IPS-20b (cell line): ENCODE measurements at regions not wholly inside any gene's neighbourhood (a gene's known extent, or its start where the extent isn't known, plus 50 kb on each side); places are given as distances from the start of the nearest gene placed in this dataset.

Experiments used
- H3K27ac ChIP-seq: one replicate; pipeline ENCODE4 v1.5.1; 2013; ENCODE audit warnings: low read length
- H3K27me3 ChIP-seq: 2 replicates; pipeline ENCODE4 v1.6.1; 2013; ENCODE audit warnings: mild to moderate bottlenecking, low read length, inconsistent platforms; ENCODE audit not compliant: insufficient read depth
- H3K36me3 ChIP-seq: 2 replicates; pipeline ENCODE4 v1.6.1; 2013; ENCODE audit warnings: low read depth, mild to moderate bottlenecking, inconsistent platforms, low read length, moderate library complexity; ENCODE audit not compliant: insufficient read depth
- H3K4me1 ChIP-seq: 2 replicates; pipeline ENCODE4 v1.6.1; 2013; ENCODE audit warnings: mild to moderate bottlenecking, control low read depth, inconsistent platforms, low read length, moderate library complexity; ENCODE audit not compliant: insufficient read depth
- H3K4me3 ChIP-seq: 2 replicates; pipeline ENCODE4 v1.5.1; 2013; ENCODE audit warnings: mild to moderate bottlenecking, low read length, inconsistent platforms
- H3K9ac ChIP-seq: 2 replicates; pipeline ENCODE4 v1.6.1; 2013; ENCODE audit warnings: low read depth, mild to moderate bottlenecking, inconsistent platforms, low read length, moderate library complexity
- H3K9me3 ChIP-seq: 2 replicates; pipeline ENCODE4 v1.6.1; 2013; ENCODE audit warnings: mild to moderate bottlenecking, low read depth, low read length, inconsistent platforms; ENCODE audit not compliant: insufficient read depth

DNA sequence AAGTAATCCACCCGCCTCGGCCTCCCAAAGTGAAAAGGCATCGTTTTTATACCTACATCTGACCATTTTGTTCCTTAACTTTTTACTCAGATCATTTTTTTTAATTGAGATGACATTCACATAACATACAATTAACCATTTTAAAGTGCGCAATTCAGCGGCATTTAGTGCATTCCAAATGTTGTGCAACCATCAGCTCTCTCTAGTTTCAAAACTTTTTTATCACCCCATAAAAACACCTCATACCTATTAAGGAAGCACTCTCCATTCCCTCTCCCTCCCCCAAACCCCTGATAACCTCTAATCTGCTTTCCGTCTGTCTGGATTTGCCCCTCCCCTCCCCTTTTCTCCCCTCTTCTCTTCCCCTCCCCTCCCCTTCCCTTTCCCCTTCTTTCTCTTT lies 310.1 kb downstream of the UACA start:
- H3K9ac ChIP-seq, result no peak overlapping the region
- no peak overlapping the region for H3K27ac ChIP-seq
- H3K27me3 ChIP-seq, result peaks cover 12% of the 10 kb centered on the region
- no peaks in the 10 kb centered on the region for H3K9me3 ChIP-seq
- peaks cover 6% of the 10 kb centered on the region; the same call in 1 of the 2 replicates for H3K4me1 ChIP-seq
- no peaks in the 10 kb centered on the region for H3K36me3 ChIP-seq
- no peak overlapping the region for H3K4me3 ChIP-seq

DNA sequence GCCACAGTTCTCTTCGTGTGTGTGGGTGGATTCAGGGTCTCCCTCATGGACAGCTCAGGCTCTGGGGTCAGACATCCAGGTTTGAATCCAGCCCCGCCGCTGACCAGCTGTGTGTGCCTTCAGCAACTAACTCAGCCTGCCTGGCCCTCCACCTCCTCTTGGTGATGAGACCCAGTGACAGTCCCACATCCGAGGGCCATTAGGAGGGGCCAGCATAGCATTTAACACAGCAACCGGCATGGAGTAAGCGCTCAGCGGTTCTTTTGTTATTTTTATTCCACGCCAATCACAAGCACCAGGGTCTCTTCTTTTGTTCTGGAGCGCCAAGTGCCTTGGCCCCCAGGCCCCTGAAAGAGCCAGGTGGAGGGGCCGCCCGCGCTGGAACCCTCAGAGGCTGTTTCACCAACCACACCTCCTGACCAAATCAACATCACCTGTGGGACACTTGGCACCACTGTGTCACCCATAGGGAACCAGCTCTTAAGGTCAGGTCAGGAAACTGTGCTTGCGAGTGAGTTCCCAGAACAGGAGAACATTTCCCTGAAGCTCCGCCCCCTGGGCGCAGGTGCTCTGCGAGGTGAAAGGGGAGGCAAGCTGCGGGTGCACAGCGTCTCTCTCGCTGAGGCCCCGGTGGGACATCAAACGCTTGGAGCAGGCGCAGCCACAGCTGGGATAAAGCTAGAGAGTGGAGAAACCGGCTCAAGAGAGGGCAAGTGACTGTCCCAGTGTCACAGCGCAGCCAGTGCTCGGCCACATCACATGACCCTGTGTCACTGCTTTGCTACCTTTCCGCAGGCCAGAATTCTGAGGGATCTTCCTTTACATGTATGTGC lies 311.3 kb downstream of the UACA start:
- peak overlapping the region; percentile 33; the same call in 1 of the 2 replicates for H3K4me3 ChIP-seq
- no peaks in the 10 kb centered on the region for H3K36me3 ChIP-seq
- H3K27me3 ChIP-seq, result peaks cover 17% of the 10 kb centered on the region
- no peak overlapping the region for H3K9ac ChIP-seq
- no peak overlapping the region for H3K27ac ChIP-seq
- H3K9me3 ChIP-seq, result no peaks in the 10 kb centered on the region
- peaks cover 6% of the 10 kb centered on the region; the same call in 1 of the 2 replicates for H3K4me1 ChIP-seq

DNA sequence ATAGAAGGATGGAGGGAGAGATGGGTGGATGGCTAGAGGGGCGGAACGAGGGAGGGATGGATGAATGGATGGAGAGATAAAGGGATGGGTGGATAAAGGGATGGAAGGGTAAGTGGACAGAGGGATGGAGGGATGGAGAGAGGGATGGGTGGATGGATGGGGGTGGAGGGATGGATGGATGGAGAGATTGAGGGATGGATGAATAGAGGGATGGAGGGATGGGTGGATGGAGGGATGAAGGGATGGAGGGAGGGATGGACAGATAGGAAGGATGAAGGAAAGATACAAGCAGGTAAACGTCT lies 313.3 kb downstream of the UACA start:
- H3K9ac ChIP-seq, result no peak overlapping the region
- peaks cover 17% of the 10 kb centered on the region for H3K27me3 ChIP-seq
- no peak overlapping the region for H3K4me3 ChIP-seq
- peaks cover 6% of the 10 kb centered on the region; the same call in 1 of the 2 replicates for H3K4me1 ChIP-seq
- no peaks in the 10 kb centered on the region for H3K9me3 ChIP-seq
- no peaks in the 10 kb centered on the region for H3K36me3 ChIP-seq
- no peak overlapping the region for H3K27ac ChIP-seq

DNA sequence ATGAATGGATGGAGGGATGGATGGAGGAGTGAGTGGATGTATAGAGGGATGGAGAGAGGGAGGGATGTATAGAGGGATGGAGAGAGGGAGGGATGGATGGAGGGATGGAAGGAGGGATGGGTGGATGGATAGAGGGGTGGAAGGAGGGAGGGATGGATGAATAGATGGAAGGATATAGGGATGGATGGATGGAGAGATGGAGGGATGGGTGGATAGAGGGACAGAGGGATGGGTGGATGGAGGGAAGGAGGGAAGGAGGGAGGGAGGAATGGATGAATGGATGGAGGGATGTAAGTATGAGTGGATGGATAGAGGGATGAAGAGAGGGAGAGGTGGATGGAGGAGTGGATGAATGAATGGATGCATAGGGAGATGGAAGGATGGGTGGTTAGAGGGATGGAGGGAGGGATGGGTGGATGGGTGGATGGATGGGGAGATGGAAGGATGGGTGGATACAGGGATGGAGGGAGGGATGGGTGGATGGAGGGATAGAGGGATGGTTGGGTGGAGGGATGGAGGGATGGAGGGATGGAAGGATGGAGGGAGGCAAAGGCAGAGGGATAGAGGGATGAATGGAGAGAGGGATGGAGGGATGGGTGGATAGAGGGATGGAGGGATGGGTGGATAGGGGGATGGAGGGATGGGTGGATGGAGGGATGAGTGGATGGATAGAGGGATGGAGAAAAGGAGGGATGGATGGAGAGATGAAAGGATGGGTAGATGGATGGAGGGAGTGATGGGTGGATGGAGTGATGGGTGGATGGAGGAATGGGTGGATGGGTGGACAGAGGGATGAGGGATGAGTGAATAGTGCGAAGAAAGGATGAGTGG lies 313.8 kb downstream of the UACA start:
- no peaks in the 10 kb centered on the region for H3K9me3 ChIP-seq
- H3K27me3 ChIP-seq, result peaks cover 17% of the 10 kb centered on the region
- H3K27ac ChIP-seq, result no peak overlapping the region
- peaks cover 6% of the 10 kb centered on the region; the same call in 1 of the 2 replicates for H3K4me1 ChIP-seq
- H3K9ac ChIP-seq, result no peak overlapping the region
- no peaks in the 10 kb centered on the region for H3K36me3 ChIP-seq
- H3K4me3 ChIP-seq, result no peak overlapping the region

DNA sequence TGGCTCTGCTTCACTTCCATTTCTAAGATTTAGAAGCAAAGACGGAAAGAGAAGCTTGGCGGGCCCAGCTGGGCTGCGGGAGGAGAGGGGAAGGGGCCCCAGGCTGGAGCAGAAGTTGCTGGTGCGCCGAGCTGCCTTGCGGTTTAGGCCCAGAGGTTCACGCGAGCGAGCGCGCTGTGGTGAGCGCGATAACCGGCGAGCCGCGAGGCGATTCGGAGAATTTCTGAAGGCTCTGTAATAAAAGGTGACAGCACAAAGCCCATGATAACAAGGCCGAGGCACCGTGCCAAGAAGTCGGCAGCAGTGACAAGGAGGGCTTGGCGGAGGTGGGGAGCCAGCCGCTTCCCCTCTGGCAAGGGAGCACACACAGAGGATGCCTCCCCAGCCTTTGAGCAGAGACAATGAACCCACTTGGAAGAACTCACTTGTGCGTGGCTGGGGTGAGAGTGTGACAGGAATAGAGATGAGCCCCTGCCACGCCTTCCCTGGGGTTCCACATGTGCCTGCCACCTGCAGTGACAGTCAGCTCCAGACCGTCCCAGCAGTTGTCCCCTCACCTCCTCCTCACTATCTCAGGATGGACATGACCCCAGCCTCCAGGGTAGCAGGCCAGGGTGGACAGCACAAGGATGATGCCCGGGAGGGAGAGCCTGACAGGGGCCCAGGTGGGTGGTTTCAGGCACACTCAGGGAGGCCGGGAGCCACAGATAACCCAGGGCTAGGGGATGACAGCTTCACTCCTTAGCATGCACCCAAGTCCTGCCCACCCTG lies 315.2 kb downstream of the UACA start:
- Histone ChIP-seq H3K27ac (no peak overlapping the region), H3K9ac (no peak overlapping the region), H3K4me3 (no peak overlapping the region), H3K9me3 (no peaks in the 10 kb centered on the region), H3K4me1 (peaks cover 15% of the 10 kb centered on the region), H3K27me3 (peaks cover 22% of the 10 kb centered on the region), H3K36me3 (no peaks in the 10 kb centered on the region)

DNA sequence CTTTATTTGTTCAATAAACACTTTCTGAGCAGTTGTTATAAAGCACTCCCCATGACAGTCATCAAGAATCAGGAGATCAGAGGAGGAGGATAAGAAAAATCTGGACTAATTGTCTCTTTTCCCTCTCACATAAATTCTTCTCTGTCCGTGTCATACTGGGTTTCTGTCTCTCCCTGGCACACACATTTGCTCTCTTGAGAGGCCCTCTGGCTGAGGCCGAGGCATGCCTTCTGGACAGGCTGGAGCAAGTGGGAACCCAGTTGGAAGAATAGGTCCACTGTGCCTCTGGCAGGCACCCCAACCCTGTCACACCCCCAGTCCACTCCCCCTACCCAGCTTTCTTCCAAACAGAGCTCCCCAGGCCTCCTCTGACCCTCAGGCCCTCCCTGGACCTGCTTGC lies 315.8 kb downstream of the UACA start:
- H3K4me3 ChIP-seq, result no peak overlapping the region
- no peak overlapping the region for H3K9ac ChIP-seq

DNA sequence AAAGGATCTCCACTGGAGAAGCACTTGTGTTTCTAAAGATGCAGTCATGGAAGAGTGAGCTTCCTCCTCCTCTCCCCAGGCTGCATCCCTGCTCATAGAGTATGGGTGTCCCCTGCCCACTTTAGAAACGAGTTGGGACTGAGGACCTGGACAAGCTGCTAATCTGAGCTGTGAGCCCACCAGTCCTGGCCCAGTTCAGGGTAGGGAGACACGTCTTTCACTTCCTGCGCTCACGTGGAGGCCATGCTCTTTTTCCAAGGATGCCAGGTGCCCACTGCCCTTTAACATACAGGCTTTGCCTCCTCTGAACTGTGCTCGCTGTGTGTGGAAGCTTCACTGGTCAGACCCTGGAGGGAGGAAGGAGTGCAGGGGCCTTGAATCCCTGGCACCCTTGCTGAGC lies 316.3 kb downstream of the UACA start:
- Histone ChIP-seq H3K27ac (no peak overlapping the region), H3K36me3 (no peaks in the 10 kb centered on the region), H3K4me1 (peaks cover 16% of the 10 kb centered on the region), H3K9ac (no peak overlapping the region), H3K27me3 (peaks cover 28% of the 10 kb centered on the region), H3K9me3 (no peaks in the 10 kb centered on the region), H3K4me3 (no peak overlapping the region)

More for the DNA sequence above, 315.8 kb downstream of the UACA start:
- Histone ChIP-seq H3K4me1 (peaks cover 16% of the 10 kb centered on the region), H3K27ac (no peak overlapping the region), H3K27me3 (peaks cover 24% of the 10 kb centered on the region), H3K9me3 (no peaks in the 10 kb centered on the region), H3K36me3 (no peaks in the 10 kb centered on the region)

DNA sequence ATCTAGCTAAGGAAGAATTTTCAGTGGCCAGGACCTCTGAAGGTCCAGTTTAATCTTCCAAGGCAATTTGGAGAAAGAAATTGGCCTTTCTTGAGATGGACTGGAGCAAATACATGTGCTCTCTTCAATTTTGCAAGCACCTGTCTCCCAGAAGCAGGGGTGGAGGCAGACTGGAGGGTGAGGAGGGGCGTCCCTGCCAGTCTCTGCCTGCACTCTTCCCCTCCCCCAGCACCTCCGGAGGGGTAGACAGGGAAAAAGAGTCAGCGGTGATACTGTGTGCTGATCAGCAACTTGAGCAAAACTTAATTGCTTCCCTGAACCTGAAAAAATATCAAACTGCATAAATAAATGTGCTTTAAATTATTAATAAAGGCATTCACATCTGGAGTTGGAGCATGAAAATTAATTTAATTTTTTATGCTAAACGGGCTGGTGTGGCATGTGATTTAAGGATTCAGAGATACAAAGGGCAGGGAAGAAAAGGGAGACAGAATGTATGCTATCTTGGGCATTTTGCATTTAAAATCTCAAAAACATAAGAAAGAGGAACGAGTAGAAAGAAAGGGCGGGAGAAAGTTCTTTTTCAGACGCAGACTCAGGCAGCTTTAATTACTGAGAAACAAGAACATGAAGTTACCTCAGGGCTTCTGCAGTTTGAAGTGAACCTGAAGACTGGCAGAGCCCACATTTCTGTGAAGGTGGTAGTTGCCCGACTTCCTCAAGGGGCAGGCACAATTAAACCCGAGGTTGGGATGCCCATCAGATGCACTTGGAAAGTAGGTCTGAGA lies 319.7 kb downstream of the UACA start:
- H3K4me1 ChIP-seq, result peaks cover 10% of the 10 kb centered on the region
- H3K9ac ChIP-seq, result no peak overlapping the region
- no peaks in the 10 kb centered on the region for H3K36me3 ChIP-seq
- H3K9me3 ChIP-seq, result no peaks in the 10 kb centered on the region
- no peak overlapping the region for H3K27ac ChIP-seq
- no peak overlapping the region for H3K4me3 ChIP-seq
- H3K27me3 ChIP-seq, result peaks cover 19% of the 10 kb centered on the region; the same call in 1 of the 2 replicates

DNA sequence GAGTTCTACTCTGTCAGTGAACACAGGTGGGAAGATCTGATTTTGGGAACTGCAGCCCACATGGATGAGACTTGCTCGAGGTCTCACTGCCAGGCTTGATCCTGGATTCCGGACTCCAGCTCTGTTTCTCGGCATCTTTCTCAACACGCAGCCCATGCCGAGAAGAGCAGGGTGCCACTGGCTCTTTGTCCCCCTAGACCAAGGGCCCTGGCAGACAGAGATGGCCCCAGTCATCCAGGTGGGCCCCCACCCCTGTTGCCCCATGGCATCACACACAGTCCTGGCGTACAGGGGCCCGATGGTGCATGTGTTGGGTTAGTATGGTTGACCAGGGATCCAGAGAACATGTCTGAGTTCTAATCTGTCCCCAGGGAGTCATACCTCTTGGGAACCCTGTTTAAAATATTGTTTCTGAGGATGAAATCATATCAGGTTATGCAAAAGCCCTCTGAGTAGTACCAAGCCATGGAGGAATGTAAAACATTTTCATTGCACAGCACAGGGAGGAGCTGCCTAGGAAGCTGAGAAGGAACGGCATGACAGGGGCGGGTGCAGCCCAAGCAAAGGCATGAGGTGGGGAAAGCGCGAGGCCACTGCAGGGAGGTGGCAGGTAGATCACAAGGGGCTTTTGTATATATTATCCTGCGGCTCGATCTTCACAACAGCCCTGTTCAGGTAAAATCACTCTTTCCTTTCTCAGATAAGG lies 320.6 kb downstream of the UACA start:
- Histone ChIP-seq H3K9me3 (no peaks in the 10 kb centered on the region), H3K27me3 (peaks cover 19% of the 10 kb centered on the region; the same call in 1 of the 2 replicates), H3K4me1 (peaks cover 10% of the 10 kb centered on the region), H3K4me3 (no peak overlapping the region), H3K9ac (no peak overlapping the region), H3K36me3 (no peaks in the 10 kb centered on the region), H3K27ac (no peak overlapping the region)

DNA sequence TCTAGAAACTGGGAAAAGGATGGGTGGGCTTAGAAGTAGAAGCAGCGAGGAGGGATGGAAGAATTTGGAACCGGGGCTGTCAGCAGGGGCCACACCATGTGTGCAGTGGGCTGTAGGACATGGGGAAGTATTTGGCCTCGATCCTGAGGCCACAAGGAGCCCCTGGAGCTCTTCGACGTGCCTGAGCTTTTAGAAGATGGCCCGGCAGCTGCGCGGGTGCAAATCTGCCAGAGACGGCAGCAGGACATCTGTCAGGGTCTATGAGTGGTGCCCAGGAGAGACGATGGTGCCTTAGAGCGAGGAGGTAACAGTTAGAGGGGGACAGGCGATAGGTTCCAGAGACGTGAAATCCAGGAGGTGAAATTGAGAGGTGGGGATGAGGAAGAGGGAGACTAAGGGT lies 321.1 kb downstream of the UACA start:
- Histone ChIP-seq H3K9me3 (no peaks in the 10 kb centered on the region), H3K27ac (no peak overlapping the region), H3K27me3 (peaks cover 16% of the 10 kb centered on the region; the same call in 1 of the 2 replicates), H3K4me1 (peaks cover 10% of the 10 kb centered on the region), H3K9ac (no peak overlapping the region), H3K4me3 (no peak overlapping the region), H3K36me3 (no peaks in the 10 kb centered on the region)
